ENCODE measurements at regions not wholly inside any gene's neighbourhood (a gene's known extent, or its start where the extent isn't known, plus 50 kb on each side); places are given as distances from the start of the nearest gene placed in this dataset.

DNA sequence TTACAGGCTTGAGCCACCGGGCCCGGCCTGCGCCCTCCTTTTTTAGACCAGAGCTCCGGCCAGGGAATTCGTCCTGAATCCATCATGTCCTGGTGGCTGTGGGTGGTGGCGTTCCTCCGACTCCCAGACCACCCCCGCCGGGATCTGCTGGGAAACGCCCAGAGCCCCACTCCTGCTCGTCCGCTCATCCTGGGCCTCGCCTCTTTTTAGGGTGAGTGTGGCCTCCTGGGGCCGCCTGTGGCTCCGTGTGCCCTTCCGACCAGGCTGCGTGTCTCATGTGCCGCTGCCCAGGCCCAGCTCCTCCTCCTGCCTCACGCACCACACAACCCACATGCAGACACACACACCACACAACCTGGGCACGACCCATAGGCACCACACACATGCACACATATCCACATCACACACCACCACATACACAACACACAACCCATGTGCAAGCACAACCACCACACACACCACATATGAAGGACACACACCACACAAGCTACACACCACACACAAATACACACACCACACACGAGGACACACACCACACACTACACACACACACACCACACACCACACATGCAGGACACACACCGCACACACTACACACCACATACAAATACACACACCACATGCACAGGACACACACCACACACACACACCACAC lies 946.2 kb downstream of the BRD1 start:
- DNase-seq (ENCODE audit: low read depth): no peak

DNA sequence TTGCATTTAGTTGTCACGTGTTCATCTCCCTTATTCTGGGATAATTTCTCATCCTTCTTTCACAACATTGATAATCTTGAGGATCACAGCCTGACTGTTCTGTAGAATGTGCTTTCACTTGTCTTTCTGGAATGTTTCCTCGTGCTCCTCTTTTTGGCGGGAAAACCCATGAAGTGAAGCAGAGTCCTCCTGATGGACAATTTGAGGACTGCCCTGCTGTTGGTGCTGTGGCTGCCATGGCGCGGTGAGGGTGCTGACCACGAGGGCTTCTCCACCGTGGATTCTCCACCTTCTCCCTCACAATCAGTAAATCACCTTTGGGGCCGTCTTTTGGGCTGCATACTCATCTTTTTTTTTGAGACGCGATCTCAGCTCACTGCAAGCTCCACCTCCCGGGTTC lies 946.9 kb downstream of the BRD1 start:
- DNase-seq (ENCODE audit: low read depth): no peak

DNA sequence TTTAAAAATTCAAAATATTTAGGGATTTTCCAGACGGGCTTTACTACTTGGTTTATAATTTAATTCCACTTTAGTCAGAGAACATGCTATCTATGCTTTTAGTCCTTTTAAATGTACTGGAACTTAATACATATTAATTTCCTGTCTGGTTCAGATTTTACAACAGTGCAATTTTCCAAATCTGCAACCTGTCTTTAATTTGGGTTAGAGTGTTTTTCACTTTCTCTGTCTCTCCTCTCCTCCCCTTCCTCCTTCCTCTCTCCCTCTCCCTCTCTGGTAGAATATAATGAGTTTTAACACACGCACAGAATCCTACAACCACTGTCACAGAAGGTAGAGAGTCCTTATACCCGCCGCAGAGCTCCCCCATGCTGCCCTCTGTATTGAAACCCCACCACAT lies 950.7 kb downstream of the BRD1 start:
- DNase-seq (ENCODE audit: low read depth): no peak

DNA sequence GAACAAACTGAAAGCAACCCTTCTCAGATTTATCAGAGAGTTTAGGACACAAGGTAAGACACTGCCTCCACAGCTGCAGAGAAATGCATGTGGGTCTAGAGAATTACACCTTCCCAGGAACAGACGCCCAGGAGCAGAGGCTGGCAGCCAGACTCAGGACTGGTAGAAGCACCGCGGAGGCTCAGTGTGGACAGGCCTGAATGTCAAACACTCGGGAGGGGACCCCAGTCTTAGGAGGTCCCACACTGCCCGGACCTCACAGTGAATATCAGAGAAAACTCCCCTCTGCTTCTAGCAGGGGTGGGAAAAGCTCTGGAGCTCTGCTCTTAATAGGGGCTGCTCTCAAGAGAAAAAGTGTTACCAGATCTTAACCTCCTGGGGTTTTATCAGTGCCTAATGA lies 952.7 kb downstream of the BRD1 start:
- DNase-seq (ENCODE audit: low read depth): no peak

DNA sequence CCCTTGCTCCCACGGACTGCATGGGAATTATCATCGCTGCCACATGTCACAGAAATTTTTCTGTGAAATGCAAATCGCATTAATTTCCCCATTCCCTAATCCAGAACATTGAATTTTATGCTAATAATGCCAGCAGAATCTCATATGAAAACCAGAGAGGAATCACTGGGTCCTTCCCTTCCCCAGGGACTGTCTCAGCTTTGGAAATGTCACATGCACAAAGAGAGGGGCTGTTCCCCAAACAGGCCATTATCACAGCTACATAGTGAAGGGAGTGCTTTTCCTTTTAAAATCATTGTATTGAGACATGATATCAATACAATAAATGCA lies 954.5 kb downstream of the BRD1 start:
- no peak for DNase-seq (ENCODE audit: low read depth)

DNA sequence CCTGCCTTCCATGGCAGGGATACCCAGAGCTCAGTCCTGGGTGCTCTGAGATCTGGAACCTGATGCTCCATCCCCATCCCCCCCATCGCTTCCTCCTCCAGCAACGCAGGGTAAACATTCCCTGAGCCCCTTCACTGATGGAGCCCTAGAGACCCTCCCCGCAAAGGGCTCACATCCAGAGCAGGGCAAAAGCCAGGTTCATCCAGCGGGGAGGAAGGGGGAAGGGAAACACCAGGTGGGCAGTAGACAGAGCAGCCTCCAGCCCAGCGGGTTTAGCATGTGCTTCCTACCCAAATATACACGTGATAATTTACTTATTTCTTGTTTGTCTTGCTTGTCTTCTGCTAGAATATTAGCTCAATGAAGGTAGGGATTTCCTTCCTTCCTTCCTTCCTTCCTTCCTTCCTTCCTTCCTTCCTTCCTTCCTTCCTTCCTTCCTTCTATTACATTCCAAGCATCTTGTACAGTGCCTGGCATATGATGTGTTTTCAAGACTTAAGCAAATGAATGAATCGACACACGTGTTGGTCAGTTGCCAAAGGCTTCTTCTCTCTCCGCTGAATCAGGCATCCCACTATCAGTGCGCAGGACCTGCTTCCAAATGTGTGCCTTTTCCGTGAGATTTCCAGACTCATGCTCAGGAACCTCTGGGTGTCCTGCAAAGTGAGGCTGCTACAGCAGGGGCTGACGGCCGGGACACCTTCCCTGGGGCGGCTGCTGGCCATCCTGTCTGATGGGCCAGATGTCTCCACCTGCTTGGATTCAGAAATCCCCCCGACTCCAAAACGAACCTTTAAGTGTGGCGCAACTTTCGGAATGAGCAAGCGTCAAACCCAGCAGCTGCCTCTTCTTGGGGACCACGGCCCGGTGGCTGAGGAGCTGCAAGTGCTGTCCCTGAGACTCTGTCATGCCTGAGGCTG lies 955.1 kb downstream of the BRD1 start:
- DNase-seq (ENCODE audit: low read depth): no peak

DNA sequence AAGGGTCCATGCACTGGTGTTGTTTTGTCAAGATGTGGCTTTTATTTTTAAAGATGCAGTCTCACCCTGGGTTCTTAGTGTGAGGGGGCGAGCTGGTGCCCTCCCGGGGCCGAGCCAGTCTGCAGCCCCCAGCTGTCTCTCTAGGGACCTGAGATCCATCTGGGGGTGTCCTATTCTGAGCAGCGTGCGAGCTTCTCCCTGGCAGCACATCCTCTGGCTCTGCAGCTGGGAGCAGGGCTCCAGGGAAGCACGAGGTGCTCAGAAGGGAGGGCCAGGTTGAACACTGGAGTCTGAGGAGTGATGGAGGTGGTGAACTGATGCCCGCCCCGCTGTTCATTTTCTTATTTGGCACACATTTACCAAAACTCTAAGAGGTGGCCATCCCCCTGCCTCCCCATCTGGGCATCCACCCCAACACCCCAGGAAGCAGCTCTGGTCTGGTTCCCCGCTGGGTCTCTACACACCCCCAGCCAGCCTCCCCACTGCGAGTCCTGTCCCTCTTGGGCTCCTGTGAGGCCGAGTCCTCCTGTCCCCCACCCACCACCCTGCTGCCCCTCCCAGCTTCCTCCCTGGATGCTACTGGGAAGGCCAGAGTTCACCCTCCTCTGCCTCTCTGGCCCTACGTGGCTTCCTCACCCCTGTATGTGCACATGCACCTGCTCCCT lies 956.4 kb downstream of the BRD1 start:
- no peak for DNase-seq (ENCODE audit: low read depth)

DNA sequence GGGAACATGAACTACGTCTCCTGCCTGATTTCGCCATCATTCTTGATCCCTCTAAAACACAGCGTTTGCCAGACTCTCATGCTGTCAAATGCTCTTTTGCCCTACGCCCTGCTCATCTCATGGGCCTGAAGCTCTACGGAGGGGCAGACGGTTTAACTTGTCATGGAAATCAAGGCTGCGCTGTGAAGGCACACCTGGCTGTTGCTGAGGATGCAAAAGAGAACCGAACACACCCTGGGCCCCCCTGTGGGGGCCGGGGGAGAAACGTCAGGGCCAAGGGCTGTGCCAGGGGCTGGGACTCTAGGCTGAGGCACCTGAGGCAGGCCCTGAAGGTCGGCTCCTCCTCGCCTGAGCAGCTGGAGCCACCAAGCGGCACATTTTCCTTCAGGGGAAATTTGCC lies 957.2 kb downstream of the BRD1 start:
- no peak for DNase-seq (ENCODE audit: low read depth)

DNA sequence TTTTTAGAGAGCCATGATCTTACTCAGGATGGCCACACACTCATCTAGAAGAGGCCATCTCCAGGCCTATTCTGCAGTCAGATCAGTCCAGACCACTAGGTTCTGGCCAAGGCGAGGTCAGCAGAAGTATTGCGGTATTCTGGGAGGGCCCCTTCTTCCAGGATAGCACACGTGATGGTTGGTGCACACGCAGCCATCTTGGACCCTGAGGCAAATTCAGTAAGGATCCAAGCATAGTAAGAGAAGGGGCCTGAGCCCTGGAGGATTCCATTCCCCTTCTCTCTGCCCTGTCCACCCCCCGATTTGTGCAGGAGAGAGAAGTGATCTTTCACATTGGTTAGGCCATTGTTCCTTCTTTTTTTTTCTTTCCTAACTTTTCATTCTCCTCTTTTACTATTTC lies 957.9 kb downstream of the BRD1 start:
- no peak for DNase-seq (ENCODE audit: low read depth)

DNA sequence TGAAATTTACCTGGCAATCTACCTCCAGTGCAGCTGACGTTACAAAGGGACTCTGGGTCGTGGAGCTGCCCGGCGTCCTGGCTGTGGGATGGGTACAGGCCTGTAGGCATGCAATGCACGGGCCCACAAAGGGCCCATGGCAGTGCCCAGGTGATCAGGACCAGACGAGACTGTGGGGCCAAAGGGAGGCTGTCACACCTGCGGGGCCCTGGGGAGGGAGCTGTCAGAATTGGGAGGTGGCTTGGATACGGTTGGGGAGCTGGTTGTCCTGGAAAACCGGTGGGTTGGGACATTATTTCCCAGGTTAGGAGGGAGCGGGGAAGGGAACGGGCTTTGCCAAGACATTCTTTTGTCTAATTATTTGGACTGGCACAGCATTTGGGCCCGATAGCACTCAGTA lies 958.5 kb downstream of the BRD1 start:
- DNase-seq (ENCODE audit: low read depth): no peak

DNA sequence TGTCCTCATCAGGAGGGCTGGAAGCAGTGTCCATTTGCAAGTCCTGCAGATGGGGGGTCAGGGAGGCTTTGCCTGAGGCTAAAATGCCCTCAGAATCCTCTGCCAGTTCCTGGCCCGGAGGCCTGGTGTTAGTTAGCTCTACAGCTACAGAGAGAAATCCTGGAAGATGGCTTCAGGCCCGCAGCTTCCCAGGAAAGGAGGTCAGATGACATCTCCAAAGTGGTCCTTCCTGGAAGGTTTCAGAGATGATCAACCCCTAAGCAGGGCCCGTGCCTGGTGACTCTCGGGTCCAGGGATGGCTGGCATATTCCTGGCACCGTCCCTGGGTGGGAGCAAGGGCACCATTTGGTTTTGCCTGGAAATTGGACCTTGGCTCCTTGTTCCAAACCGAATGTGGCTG lies 959.1 kb downstream of the BRD1 start:
- no peak for DNase-seq (ENCODE audit: low read depth)

DNA sequence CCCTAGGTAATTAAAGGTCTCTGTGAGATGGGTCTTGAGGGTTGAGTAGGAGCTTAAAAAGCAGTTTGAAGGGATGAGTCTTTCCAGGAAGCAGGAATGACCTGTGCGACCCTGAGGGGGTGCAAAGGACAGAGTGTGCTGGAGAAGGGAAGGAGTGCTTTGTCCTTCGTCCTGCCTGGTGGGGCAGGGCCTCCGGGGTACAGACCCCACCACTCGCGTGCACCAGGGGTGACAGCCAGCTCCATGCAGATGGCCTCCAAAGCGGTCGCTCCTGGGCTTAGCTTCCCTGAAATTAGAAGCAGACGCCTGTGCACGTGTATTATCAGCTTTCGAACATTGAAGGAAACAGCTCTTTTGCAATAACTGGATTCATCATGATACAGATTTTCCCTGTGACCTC lies 959.8 kb downstream of the BRD1 start:
- no peak for DNase-seq (ENCODE audit: low read depth)

DNA sequence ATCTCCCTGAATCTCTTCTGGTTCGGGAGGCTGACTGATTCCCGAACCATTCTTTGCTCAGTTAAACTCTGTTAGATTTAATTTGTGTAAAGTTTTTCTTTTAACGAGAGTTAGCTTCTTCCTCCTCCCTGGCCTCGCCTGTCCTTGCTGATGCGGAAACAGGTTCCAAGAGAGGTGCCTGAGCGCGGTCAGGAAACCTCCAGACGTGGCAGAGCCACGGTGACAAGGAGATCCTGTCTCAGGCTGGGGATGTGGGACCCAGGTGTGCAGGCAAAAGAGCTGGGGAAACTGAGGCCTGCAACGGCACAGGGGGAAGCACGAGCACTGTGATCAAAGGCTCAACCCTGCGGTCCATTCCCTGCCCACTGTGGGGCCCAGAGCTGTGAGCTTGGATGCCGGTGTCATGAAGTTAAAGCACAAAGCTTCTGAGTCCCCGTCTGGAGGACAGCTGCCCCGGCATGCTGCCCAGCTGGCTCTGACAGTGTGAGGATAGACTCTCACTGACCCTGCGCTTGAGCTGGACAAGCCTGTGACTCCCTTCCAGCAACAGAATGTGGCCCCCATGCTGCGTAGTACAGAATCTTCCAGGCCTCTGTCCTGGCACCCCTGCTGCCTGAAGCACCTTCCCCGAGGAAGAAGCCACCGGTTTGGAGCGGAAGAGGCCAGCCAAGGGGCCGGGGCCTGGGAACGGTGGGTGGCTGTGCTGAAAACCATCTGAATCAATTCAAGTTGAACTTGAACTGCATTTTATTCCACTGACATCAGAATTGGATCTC lies 960.6 kb downstream of the BRD1 start:
- DNase-seq (ENCODE audit: low read depth): no peak

DNA sequence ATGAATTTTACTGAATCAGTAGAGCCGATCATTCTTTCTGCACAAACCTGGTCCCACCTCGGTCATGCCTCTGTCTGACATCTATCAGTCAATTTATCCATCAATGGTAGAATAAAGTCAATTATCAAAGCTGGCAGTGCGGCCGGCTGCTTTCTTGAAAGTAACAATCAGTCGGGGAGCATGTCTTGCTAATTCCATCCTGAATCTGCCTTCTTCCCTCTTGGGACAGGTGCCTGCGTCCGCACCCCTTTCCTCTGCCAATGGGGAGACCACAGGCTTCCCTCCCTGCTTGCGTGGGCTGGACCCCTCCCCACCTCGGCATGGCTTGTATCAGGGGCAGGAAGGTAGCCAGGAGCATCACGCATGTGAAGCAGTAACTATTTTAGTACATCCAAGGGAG lies 962.9 kb downstream of the BRD1 start:
- DNase-seq (ENCODE audit: low read depth): no peak

DNA sequence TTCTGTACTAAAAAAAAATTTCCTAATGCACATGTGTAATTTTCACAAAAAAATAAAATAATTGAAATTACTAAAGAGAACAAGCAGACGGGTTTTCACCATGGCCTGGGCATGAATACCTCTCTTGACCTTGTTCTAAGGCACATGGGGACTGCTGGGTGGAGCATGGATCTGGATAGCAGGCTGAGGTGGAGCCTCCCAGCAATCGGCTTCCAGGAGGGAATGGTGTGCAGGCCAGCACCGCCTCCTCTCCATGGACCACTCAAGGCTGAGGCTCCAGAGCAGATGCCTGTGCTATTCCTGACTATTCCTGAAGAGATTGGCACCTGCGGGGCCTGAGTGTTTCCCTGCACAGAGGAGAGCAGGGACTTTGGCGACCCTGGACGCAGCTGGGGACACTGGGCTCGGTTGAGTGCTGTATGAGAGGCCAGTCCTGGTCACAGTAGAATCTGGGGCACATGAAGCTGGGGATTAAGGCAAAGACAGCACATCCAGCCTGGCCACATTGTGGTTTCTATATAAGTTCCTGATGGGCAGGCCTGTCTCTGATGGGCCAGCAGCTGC lies 963.6 kb downstream of the BRD1 start:
- no peak for DNase-seq (ENCODE audit: low read depth)

DNA sequence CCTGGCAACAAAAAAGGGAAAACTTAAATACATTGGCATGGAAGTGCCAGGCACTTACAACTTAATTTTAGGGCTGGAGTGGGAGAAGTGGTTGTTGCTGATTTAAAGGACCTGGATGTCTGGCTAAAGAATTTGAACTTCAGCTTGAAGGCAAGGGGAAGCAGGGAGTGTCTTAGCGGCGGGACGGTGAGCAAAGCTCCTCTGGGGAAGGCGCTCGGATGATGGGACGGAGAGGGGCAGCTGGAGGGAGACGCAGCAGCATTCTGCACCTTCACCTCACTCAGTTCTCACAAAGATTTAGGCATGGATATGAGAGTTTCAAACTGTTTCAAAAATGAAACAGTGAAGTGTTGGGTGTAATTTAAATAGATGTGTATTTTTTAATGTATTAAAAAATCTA lies 967.1 kb downstream of the BRD1 start:
- no peak for DNase-seq (ENCODE audit: low read depth)

DNA sequence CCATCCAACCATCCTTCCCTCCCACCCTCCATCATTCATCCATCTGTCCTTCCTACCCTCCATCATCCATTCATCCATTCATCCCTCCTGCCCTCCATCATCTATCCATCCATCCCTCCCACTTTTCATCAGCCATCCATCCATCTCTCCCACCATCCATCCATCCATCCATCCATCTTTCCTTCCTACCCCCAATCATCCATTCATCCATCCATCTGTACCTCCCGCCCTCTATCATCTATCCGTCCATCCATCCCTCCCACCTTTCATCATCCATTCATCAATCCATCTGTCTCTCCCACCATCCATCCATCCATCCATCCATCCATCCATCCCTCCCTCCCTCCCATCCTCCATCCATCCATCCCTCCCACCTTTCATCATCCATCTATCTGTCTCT lies 968.8 kb downstream of the BRD1 start:
- DNase-seq (ENCODE audit: low read depth): no peak

DNA sequence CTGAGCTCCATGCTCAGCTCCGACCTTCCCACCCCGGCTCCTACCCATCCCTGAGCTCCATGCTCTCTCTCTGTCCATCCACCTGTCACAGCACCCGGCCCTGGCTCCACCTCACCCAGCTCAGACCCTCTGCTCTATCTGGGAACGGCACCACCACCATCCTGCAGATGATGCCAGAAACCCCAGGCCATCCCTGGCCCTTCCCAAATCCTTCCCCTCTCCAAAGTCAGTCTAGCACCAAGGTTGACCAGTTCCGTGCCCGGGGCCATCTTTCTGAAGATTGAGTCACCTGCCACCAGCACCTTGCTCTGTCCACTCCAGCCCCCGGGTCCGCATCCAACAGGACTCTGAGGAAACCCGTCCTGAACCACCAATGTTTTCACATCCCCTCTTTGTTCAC lies 969.6 kb downstream of the BRD1 start:
- no peak for DNase-seq (ENCODE audit: low read depth)

DNA sequence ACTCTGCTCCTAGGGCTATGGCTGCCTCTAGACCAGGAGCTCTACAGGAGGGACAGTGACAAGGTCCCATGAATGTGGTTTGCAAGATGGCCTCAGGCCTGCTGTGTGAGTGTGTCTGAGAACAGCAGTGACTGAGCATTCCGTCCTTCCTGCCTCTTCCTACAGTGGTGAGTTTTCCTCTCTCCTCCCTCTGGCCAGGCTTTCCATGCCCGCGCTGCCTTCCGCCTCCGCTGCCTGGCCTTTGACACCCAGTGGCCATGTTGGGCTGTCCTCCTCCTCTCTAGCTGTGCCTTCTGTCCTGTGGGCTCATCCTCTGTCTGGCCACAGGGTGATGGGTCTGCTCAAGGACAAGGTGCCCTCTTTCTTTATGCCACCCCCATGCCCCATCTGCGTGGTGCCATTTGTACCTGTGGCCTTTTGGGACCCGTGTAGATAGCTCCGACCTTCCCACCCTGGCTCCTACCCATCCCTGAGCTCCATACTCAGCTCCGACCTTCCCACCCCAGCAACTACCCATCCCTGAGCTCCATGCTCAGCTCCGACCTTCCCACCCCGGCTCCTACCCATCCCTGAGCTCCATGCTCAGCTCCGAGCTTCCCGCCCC lies 970.4 kb downstream of the BRD1 start:
- no peak for DNase-seq (ENCODE audit: low read depth)

DNA sequence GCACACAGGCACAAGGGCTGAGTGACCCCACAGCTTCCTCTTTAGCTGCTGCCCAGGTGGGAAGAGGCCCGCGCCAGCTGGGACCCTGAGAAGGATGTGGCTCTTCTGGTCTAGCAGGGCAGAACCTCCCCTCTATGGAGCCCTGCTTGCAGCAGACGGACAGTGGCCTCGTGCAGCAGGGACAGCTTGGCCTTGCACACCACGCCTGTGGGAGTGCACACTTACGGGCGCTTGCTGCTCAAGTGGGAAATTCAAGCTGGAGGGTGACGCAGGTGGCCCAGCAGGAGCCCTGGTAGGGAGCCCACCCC lies 971.4 kb downstream of the BRD1 start:
- DNase-seq (ENCODE audit: low read depth): no peak

DNA sequence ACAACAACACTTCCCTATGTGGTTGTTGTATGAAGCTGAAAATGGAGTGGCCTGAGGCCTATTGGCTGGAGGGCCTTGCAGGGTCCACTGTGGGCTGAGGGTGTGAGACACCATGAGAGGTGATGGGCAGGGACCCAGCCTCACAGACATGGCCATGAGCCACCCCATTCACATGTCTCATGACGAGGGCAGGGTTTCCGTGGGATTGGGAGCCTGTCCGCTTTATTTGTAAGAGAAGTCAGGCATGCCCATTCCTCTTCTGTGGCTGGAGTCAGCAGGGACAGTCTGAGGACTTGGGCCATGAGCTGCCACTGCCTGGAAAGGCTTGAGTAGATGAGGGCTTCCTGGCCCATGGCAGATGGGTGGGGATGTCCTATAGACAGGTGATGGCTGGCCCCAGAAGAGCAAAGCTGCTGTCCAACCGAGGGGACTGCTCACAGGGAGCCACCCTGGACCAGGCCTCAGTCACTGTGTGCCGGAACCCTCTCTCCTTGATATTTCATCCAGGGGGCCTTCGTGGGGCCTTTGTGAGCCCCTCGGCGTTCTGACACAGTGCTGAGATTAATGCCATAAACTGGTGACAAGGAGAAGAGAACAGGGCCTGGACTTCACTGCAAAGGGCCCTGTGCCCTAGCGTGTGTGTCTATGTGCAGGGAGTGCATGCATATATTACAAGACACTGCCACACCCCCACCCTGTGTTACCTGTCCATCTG lies 971.9 kb downstream of the BRD1 start:
- no peak for DNase-seq (ENCODE audit: low read depth)

All from non-pigmented ciliary epithelial cell (primary cell).